ENCODE measurements at regions not wholly inside any gene's neighbourhood (a gene's known extent, or its start where the extent isn't known, plus 50 kb on each side); places are given as distances from the start of the nearest gene placed in this dataset.

DNA sequence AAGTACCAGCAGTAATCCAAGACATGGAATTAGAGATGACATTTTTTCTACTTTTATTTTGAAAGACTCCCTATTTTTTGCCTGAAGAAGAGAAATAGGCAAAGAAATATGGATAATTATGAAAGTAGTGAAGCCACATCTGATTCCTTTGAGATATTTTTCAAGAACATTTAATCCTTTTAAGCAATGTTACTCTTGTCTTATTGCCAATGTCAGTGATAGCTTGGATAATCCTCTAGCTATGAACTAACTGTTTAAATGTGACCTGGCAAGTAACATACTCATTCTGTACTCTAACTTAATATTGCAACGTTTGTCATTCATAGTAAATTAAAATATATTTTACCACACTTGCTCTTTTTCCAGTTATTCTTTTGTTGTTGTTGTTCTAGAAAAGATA is 181.3 kb downstream of the VEGFC start:
- TF ChIP-seq, protein P1, sequence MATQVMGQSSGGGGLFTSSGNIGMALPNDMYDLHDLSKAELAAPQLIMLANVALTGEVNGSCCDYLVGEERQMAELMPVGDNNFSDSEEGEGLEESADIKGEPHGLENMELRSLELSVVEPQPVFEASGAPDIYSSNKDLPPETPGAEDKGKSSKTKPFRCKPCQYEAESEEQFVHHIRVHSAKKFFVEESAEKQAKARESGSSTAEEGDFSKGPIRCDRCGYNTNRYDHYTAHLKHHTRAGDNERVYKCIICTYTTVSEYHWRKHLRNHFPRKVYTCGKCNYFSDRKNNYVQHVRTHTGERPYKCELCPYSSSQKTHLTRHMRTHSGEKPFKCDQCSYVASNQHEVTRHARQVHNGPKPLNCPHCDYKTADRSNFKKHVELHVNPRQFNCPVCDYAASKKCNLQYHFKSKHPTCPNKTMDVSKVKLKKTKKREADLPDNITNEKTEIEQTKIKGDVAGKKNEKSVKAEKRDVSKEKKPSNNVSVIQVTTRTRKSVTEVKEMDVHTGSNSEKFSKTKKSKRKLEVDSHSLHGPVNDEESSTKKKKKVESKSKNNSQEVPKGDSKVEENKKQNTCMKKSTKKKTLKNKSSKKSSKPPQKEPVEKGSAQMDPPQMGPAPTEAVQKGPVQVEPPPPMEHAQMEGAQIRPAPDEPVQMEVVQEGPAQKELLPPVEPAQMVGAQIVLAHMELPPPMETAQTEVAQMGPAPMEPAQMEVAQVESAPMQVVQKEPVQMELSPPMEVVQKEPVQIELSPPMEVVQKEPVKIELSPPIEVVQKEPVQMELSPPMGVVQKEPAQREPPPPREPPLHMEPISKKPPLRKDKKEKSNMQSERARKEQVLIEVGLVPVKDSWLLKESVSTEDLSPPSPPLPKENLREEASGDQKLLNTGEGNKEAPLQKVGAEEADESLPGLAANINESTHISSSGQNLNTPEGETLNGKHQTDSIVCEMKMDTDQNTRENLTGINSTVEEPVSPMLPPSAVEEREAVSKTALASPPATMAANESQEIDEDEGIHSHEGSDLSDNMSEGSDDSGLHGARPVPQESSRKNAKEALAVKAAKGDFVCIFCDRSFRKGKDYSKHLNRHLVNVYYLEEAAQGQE (IDR thresholded peaks at IDR 0.05; ENCODE audit: insufficient replicate concordance, low read depth): no peak
- no peak for DNase-seq (ENCODE audit: low read depth in 1 of 2, low spot score in 1 of 2)
- Histone ChIP-seq H3K4me3 (replicated peaks; ENCODE audit: insufficient read depth, low read length) (no peak overlapping the region), H3K27me3 (ENCODE audit: insufficient read depth, poor library complexity, severe bottlenecking) (no peaks in the 10 kb centered on the region), H3K27ac (replicated peaks) (no peak overlapping the region)

DNA sequence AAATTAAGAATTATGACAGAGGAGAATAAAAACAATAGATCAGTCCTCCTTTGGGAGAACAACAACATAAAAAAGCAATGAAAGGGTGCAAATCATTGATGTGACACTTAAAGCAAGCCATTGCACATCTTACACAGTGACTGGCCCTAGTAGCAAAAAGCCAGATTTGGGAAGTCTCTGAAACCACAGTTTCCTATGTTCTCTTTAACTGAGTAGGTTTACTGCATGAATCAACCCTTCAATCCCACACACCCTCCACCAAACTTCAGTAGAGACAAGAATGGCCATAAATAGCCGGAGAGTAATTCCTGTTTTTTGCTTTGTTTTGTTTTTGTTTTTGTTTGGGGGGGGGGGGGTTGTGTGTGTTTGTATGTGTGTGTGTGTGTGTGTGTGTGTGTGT is 180.8 kb downstream of the VEGFC start:
- H3K27ac ChIP-seq (replicated peaks): no peak overlapping the region
- DNase-seq (ENCODE audit: low read depth in 1 of 2, low spot score in 1 of 2): no peak
- TF ChIP-seq SPI1 (IDR thresholded peaks at IDR 0.05; ENCODE audit: borderline replicate concordance, low read depth) (no peak), GABPA (IDR thresholded peaks at IDR 0.05; ENCODE audit: low read depth) (no peak), POLR2AphosphoS5 (IDR thresholded peaks at IDR 0.05; ENCODE audit: low read depth) (no peak)
- TF ChIP-seq, protein P2, sequence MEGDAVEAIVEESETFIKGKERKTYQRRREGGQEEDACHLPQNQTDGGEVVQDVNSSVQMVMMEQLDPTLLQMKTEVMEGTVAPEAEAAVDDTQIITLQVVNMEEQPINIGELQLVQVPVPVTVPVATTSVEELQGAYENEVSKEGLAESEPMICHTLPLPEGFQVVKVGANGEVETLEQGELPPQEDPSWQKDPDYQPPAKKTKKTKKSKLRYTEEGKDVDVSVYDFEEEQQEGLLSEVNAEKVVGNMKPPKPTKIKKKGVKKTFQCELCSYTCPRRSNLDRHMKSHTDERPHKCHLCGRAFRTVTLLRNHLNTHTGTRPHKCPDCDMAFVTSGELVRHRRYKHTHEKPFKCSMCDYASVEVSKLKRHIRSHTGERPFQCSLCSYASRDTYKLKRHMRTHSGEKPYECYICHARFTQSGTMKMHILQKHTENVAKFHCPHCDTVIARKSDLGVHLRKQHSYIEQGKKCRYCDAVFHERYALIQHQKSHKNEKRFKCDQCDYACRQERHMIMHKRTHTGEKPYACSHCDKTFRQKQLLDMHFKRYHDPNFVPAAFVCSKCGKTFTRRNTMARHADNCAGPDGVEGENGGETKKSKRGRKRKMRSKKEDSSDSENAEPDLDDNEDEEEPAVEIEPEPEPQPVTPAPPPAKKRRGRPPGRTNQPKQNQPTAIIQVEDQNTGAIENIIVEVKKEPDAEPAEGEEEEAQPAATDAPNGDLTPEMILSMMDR (IDR thresholded peaks at IDR 0.05; ENCODE audit: insufficient read depth, low read length): no peak
- TF ChIP-seq, protein P1 (IDR thresholded peaks at IDR 0.05; ENCODE audit: insufficient replicate concordance, low read depth): no peak
- no peaks in the 10 kb centered on the region for H3K27me3 ChIP-seq (ENCODE audit: insufficient read depth, poor library complexity, severe bottlenecking)
- no peak overlapping the region for H3K4me3 ChIP-seq (replicated peaks; ENCODE audit: insufficient read depth, low read length)

- TF ChIP-seq SPI1 (IDR thresholded peaks at IDR 0.05; ENCODE audit: borderline replicate concordance, low read depth): no peak
- TF ChIP-seq, protein P1 (IDR thresholded peaks at IDR 0.05; ENCODE audit: insufficient replicate concordance, low read depth): no peak
- TF ChIP-seq, protein P2 (IDR thresholded peaks at IDR 0.05; ENCODE audit: insufficient read depth, low read length): no peak
- TF ChIP-seq POLR2AphosphoS5 (IDR thresholded peaks at IDR 0.05; ENCODE audit: low read depth): no peak
- no peak for TF ChIP-seq GABPA (IDR thresholded peaks at IDR 0.05; ENCODE audit: low read depth)
- Histone ChIP-seq H3K4me3 (replicated peaks; ENCODE audit: insufficient read depth, low read length) (no peak overlapping the region), H3K27ac (replicated peaks) (no peak overlapping the region), H3K27me3 (ENCODE audit: insufficient read depth, poor library complexity, severe bottlenecking) (no peaks in the 10 kb centered on the region)
- DNase-seq (ENCODE audit: low read depth in 1 of 2, low spot score in 1 of 2): no peak
These were observed 177.9 kb downstream of the VEGFC start for GRCh38 chr4:176614793-176615192.

DNA sequence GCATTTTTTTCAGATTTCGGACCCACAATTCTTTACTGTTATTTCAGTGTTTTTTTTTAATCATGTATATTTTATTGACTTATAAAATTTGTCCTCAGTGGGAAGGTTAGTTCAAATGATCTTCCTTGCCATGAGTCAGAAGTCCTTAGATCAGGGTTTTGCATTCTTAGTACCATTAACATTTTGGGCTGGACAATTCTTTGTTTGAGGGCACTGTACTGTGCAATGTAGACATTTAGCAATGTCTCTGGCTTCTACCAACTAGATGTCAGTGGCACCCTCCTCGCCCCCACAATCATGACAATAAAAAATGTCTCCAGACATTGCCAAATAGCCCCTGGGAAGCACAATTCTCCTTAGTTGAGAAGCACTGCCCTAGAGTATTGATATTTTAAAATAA is 176.6 kb downstream of the VEGFC start:
- no peak for TF ChIP-seq POLR2AphosphoS5 (IDR thresholded peaks at IDR 0.05; ENCODE audit: low read depth)
- TF ChIP-seq, protein P1 (IDR thresholded peaks at IDR 0.05; ENCODE audit: insufficient replicate concordance, low read depth): no peak
- H3K4me3 ChIP-seq (replicated peaks; ENCODE audit: insufficient read depth, low read length): no peak overlapping the region
- DNase-seq (ENCODE audit: low read depth in 1 of 2, low spot score in 1 of 2): no peak
- H3K27me3 ChIP-seq (ENCODE audit: insufficient read depth, poor library complexity, severe bottlenecking): no peaks in the 10 kb centered on the region
- no peak overlapping the region for H3K27ac ChIP-seq (replicated peaks)
